WTC11 (cell line): ENCODE measurements at regions not wholly inside any gene's neighbourhood (a gene's known extent, or its start where the extent isn't known, plus 50 kb on each side); places are given as distances from the start of the nearest gene placed in this dataset.

ENCODE experiments used
- CTCF ChIP-seq: fragments of 200-600 bp; IDR thresholded peaks from 2 replicates; pipeline ENCODE4 v1.8.0; 2022; ENCODE audit warnings: antibody characterized with exemption
- HMGXB4 ChIP-seq: sonication (generic); formaldehyde crosslinking; IDR thresholded peaks from 2 replicates; pipeline ENCODE4 v1.8.1; 2023; ENCODE audit warnings: mild to moderate bottlenecking, moderate library complexity, missing genetic modification reagents
- IRF2 ChIP-seq: sonication (generic); formaldehyde crosslinking; IDR thresholded peaks from 2 replicates; pipeline ENCODE4 v1.8.0; 2022; ENCODE audit warnings: low read depth, missing genetic modification reagents, borderline replicate concordance
- JUN ChIP-seq: sonication (generic); formaldehyde crosslinking; IDR thresholded peaks from 2 replicates; pipeline ENCODE4 v1.8.0; 2023; ENCODE audit warnings: mild to moderate bottlenecking, missing genetic modification reagents
- NFYB ChIP-seq: sonication (generic); formaldehyde crosslinking; conservative IDR thresholded peaks from 2 replicates; pipeline ENCODE4 v1.8.0; 2022; ENCODE audit warnings: low read depth, missing genetic modification reagents
- NR2C2 ChIP-seq: sonication (generic); formaldehyde crosslinking; IDR thresholded peaks from 2 replicates; pipeline ENCODE4 v1.8.0; 2022; ENCODE audit warnings: mild to moderate bottlenecking, missing genetic modification reagents
- RELA ChIP-seq: sonication (generic); formaldehyde crosslinking; IDR thresholded peaks from 2 replicates; pipeline ENCODE4 v1.8.1; 2022; ENCODE audit warnings: missing genetic modification reagents, mild to moderate bottlenecking, borderline replicate concordance
- TCF7 ChIP-seq: sonication (generic); formaldehyde crosslinking; IDR thresholded peaks from 2 replicates; pipeline ENCODE4 v1.8.0; 2022; ENCODE audit warnings: mild to moderate bottlenecking, low read depth, missing genetic modification reagents, moderate library complexity
- TEAD4 ChIP-seq: sonication (generic); formaldehyde crosslinking; IDR thresholded peaks from 2 replicates; pipeline ENCODE4 v1.8.0; 2022; ENCODE audit warnings: mild to moderate bottlenecking, missing genetic modification reagents
- ZNF121 ChIP-seq: sonication (generic); formaldehyde crosslinking; IDR thresholded peaks from 2 replicates; pipeline ENCODE4 v1.8.0; 2023; ENCODE audit warnings: missing genetic modification reagents
- TF ChIP-seq, protein P1 (sequence below): sonication (generic); formaldehyde crosslinking; IDR thresholded peaks from 2 replicates; pipeline ENCODE4 v1.8.1; 2022; ENCODE audit warnings: low read depth, missing genetic modification reagents, borderline replicate concordance
- TF ChIP-seq, protein P2 (sequence below): sonication (generic); formaldehyde crosslinking; IDR thresholded peaks from 2 replicates; pipeline ENCODE4 v1.8.0; 2022; ENCODE audit warnings: mild to moderate bottlenecking, missing genetic modification reagents

DNA sequence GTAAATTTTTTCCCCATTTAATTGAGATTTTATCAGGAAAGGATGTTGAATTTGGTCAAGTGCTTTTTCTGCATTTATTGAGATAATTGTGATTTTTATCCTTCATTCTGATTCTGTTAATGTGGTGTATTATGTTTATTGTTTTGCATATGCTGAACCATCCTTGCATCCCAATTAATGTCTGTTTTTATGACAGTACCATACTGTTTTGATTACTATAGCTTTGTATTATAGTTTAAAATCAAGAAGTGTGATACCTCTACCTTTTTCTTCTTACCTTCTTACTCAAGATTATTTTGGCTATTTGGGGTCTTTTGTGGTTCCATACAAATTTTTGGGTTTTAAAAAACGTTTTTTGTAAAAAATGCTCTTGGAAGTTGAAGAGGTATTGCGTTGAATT is 357.2 kb downstream of the REEP3 start:
- TF ChIP-seq CTCF: no peak
- no peak for TF ChIP-seq NR2C2 (CRISPR knock-in tag)
- no peak for TF ChIP-seq TCF7 (CRISPR knock-in tag)
- no peak for TF ChIP-seq HMGXB4 (CRISPR knock-in tag)
- TF ChIP-seq RELA (CRISPR knock-in tag): no peak
- TF ChIP-seq IRF2 (CRISPR knock-in tag): no peak
- TF ChIP-seq TEAD4 (CRISPR knock-in tag): no peak
- TF ChIP-seq JUN (CRISPR knock-in tag): no peak
- no peak for TF ChIP-seq NFYB (CRISPR knock-in tag)
- TF ChIP-seq, protein P1, sequence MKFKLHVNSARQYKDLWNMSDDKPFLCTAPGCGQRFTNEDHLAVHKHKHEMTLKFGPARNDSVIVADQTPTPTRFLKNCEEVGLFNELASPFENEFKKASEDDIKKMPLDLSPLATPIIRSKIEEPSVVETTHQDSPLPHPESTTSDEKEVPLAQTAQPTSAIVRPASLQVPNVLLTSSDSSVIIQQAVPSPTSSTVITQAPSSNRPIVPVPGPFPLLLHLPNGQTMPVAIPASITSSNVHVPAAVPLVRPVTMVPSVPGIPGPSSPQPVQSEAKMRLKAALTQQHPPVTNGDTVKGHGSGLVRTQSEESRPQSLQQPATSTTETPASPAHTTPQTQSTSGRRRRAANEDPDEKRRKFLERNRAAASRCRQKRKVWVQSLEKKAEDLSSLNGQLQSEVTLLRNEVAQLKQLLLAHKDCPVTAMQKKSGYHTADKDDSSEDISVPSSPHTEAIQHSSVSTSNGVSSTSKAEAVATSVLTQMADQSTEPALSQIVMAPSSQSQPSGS (CRISPR knock-in tag): no peak
- TF ChIP-seq ZNF121 (CRISPR knock-in tag): no peak
- TF ChIP-seq, protein P2, sequence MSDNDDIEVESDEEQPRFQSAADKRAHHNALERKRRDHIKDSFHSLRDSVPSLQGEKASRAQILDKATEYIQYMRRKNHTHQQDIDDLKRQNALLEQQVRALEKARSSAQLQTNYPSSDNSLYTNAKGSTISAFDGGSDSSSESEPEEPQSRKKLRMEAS (CRISPR knock-in tag): no peak
